Peyer's patch (tissue), 4 donors: ENCODE measurements at regions not wholly inside any gene's neighbourhood (a gene's known extent, or its start where the extent isn't known, plus 50 kb on each side); places are given as distances from the start of the nearest gene placed in this dataset.

Experiments used
- DNase-seq, 3 donors: peaks; one replicate each; pipeline ENCODE4 v3.0.0-alpha.2; 2017 to 2019
- H3K27ac ChIP-seq, 4 donors: fragments of 200-600 bp; sonication (generic); one replicate each; pipeline ENCODE4 v1.5.1; 2016 to 2019
- H3K27me3 ChIP-seq, 2 donors: fragments of 200-600 bp; sonication (generic); one replicate each; pipeline ENCODE4 v1.5.1; 2019
- H3K36me3 ChIP-seq, 3 donors: fragments of 200-600 bp; sonication (generic); one replicate each; pipeline ENCODE4 v1.5.1; 2016 to 2019
- H3K4me1 ChIP-seq, 4 donors: fragments of 200-600 bp; sonication (generic); one replicate each; pipeline ENCODE4 v1.5.1; 2016 to 2019
- H3K4me3 ChIP-seq, 4 donors: fragments of 200-600 bp; sonication (generic); 1 replicate in 3 of 4; 2 replicates in 1 of 4; pipeline ENCODE4 v1.5.1; 2016 to 2019; ENCODE audit warnings: mild to moderate bottlenecking in 1 of 4
- H3K9me3 ChIP-seq, 4 donors: fragments of 200-600 bp; sonication (generic); one replicate each; pipeline ENCODE4 v1.5.1; 2016 to 2019; ENCODE audit warnings: mild to moderate bottlenecking in 1 of 4
- POLR2A ChIP-seq, 2 donors: fragments of 450-650 bp; IDR thresholded peaks; one replicate each; pipeline ENCODE4 v1.5.1; 2017; ENCODE audit warnings: antibody characterized with exemption in 2 of 2, mild to moderate bottlenecking in 2 of 2, moderate library complexity in 2 of 2
- TF ChIP-seq, protein P1 (sequence below), 6 experiments: fragments of 450-650 bp in 4 of 6; fragments of 200-600 bp in 2 of 6; sonication (generic) in 1 of 6; IDR thresholded peaks; one replicate each; pipeline ENCODE4 v1.5.1; 2017 to 2019; ENCODE audit warnings: antibody characterized with exemption in 6 of 6, mild to moderate bottlenecking in 3 of 6, moderate library complexity in 1 of 6

DNA sequence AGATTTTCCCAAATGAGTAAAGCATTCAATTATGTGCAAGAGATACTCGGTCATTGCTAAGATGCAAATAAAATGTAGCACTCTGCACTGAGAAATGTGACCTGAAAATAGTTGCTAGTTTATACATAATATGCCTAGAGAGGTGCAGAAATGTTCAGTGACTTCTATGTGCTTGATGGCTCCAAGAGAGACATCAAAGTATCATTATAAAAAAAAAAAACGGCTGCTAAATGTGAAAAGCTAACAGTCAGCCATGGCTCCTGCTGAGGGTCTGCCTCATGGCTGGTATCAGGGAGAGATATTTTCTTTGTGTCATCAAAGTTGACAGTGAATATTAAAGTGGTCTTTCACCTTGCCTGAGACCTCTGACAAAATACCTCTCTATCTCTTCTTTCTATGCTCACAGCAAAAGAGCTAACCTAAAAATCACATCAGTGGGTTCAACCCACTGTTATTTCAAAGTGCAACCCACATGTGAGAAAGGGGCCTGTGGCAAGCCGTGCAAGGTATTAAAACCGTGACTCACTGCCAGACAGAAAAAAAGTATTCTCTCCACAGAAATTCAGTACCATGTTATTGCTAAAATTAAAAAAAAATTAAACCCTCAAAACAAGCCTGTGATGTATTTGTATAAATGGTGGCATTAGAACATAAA, 259.0 kb downstream of the HIVEP2 start:
- Histone ChIP-seq H3K4me3 (no peak overlapping the region), H3K36me3 (no peaks in the 10 kb centered on the region), H3K9me3 (no peaks in the 10 kb centered on the region), H3K27ac (no peak overlapping the region), H3K27me3 (no peaks in the 10 kb centered on the region), H3K4me1 (no peaks in the 10 kb centered on the region)
- TF ChIP-seq POLR2A (IDR thresholded peaks at IDR 0.05) = no peak
- TF ChIP-seq, protein P1, sequence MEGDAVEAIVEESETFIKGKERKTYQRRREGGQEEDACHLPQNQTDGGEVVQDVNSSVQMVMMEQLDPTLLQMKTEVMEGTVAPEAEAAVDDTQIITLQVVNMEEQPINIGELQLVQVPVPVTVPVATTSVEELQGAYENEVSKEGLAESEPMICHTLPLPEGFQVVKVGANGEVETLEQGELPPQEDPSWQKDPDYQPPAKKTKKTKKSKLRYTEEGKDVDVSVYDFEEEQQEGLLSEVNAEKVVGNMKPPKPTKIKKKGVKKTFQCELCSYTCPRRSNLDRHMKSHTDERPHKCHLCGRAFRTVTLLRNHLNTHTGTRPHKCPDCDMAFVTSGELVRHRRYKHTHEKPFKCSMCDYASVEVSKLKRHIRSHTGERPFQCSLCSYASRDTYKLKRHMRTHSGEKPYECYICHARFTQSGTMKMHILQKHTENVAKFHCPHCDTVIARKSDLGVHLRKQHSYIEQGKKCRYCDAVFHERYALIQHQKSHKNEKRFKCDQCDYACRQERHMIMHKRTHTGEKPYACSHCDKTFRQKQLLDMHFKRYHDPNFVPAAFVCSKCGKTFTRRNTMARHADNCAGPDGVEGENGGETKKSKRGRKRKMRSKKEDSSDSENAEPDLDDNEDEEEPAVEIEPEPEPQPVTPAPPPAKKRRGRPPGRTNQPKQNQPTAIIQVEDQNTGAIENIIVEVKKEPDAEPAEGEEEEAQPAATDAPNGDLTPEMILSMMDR (IDR thresholded peaks at IDR 0.05) = no peak
- DNase-seq = no peak

DNA sequence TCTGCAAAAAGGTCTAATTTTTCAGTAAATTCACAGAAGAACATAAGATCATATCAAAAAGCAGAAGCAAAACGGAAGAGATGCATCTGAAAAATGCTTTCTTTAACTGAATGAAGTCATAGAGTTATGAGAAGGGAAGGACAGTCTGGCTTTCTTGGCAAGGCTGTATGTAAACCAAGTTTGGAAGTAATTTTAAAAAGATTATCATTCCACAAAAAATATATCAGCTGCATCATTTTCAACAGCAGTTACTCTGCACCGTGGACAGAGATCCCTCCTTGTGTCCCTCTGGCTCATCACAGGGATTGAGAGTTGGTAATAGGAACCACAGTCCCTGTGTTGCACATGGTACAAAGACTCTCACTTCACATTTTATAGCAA, 258.5 kb downstream of the HIVEP2 start:
- Histone ChIP-seq H3K27ac (no peak overlapping the region), H3K4me1 (no peaks in the 10 kb centered on the region), H3K36me3 (no peaks in the 10 kb centered on the region), H3K27me3 (no peaks in the 10 kb centered on the region), H3K4me3 (no peak overlapping the region), H3K9me3 (no peaks in the 10 kb centered on the region)
- TF ChIP-seq POLR2A (IDR thresholded peaks at IDR 0.05) = no peak
- TF ChIP-seq, protein P1 (IDR thresholded peaks at IDR 0.05) = no peak
- no peak for DNase-seq

DNA sequence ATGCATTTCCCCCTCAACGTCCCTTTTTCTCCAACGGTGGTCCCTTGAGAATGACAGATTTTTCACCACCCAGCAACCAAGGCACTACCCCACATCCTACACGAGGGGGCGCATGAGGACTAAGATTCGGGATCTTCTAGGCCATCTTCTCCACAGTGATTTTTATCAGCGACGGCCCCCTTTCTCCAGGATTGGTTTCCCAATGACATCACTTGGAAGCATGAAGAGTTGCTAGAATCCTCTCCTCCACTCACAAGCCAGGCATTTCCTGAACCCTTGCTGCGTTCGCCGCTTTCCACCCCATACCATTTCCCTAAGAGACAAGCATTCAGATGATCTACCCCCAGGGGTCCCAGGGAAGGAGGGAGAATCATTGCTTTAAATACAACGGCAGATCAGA, 252.0 kb downstream of the HIVEP2 start:
- H3K9me3 ChIP-seq = no peaks in the 10 kb centered on the region
- peak; percentile 55 to 82 (median 56) for DNase-seq
- no peak for TF ChIP-seq POLR2A (IDR thresholded peaks at IDR 0.05)
- TF ChIP-seq, protein P1 (IDR thresholded peaks at IDR 0.05) = peak; percentile 78 to 93 (median 90)
- H3K27ac ChIP-seq = no peak overlapping the region
- no peak overlapping the region for H3K4me3 ChIP-seq
- H3K36me3 ChIP-seq = no peaks in the 10 kb centered on the region
- no peaks in the 10 kb centered on the region for H3K27me3 ChIP-seq
- peaks cover 0 to 8% (median 0%) of the 10 kb centered on the region in 4 donors for H3K4me1 ChIP-seq

DNA sequence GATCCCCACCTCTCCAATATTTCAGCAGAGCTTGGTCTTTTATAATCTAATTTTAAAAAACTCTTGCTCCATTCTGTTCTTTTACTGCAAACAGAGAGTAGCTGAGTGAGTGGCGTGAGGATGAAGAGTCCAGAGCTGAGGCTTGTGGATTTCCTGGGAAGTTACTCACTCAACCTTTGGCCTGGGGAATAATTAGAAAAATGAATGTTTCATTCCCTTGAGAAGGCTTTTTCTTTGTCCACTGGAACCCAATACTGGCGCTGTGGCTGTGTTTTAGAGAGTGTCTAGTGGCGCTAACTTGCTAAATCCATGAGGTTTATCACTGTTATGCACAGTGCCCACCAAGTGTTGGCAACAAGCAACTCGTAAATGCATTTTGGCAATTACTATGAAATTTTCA, 251.5 kb downstream of the HIVEP2 start:
- Histone ChIP-seq H3K27me3 (no peaks in the 10 kb centered on the region), H3K9me3 (no peaks in the 10 kb centered on the region), H3K4me3 (no peak overlapping the region), H3K4me1 (peaks cover 0 to 8% (median 0%) of the 10 kb centered on the region in 4 donors), H3K27ac (no peak overlapping the region), H3K36me3 (no peaks in the 10 kb centered on the region)
- TF ChIP-seq POLR2A (IDR thresholded peaks at IDR 0.05) = no peak
- TF ChIP-seq, protein P1 (IDR thresholded peaks at IDR 0.05) = no peak
- DNase-seq = no peak

DNA sequence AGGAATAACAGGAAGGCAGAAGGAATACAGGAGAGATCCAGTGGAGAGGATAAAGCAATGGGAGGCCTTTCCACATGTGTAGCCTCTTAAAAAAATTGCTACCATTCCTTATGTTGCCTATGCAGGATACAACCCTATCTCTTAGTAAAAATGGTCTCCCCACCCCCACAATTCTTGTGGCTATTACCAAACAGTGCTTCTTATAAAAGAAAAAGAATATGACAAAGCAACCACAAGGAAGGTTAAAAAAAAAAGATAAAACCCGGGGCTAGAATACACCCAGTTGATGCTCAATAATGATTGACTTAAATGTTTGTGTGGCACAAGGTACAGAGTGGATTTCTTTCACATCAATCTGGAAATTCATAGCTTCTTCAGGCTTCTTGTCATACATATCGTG, 250.9 kb downstream of the HIVEP2 start:
- no peak overlapping the region for H3K4me3 ChIP-seq
- H3K36me3 ChIP-seq = no peaks in the 10 kb centered on the region
- TF ChIP-seq, protein P1 (IDR thresholded peaks at IDR 0.05) = no peak
- TF ChIP-seq POLR2A (IDR thresholded peaks at IDR 0.05) = no peak
- no peak overlapping the region for H3K27ac ChIP-seq
- no peak for DNase-seq
- peaks cover 0 to 8% (median 0%) of the 10 kb centered on the region in 4 donors for H3K4me1 ChIP-seq
- H3K27me3 ChIP-seq = no peaks in the 10 kb centered on the region
- H3K9me3 ChIP-seq = no peaks in the 10 kb centered on the region

DNA sequence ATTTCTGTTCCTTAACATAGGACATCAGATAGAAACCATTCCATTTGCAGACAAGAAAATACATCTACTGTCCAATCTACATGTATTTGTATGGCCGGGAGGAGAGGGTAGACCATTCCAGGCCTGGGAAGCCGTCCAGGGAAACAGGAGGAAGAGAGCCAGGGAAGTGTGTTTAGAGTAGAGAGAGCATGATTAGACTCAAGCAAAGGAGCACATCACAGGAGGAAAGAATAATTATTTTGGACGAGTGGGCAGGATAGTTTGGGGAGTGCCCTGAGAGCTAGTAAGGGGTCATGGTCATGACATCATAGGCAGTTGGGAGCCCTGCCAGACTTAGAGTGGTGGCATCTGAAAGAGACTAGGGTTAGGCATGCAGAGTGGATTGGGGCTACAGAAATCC, 250.0 kb downstream of the HIVEP2 start:
- Histone ChIP-seq H3K36me3 (no peaks in the 10 kb centered on the region), H3K27ac (no peak overlapping the region), H3K9me3 (no peaks in the 10 kb centered on the region), H3K27me3 (no peaks in the 10 kb centered on the region), H3K4me3 (no peak overlapping the region), H3K4me1 (peaks cover 0 to 8% (median 0%) of the 10 kb centered on the region in 4 donors)
- no peak for DNase-seq
- TF ChIP-seq, protein P1 (IDR thresholded peaks at IDR 0.05) = no peak
- TF ChIP-seq POLR2A (IDR thresholded peaks at IDR 0.05) = no peak
